GM18498 (cell line): ENCODE measurements at regions not wholly inside any gene's neighbourhood (a gene's known extent, or its start where the extent isn't known, plus 50 kb on each side); places are given as distances from the start of the nearest gene placed in this dataset.
"Not testable (repeated sequence)": the region's sequence is repeated elsewhere in the genome, so short reads cannot be mapped to it uniquely, and the experiment has no call there.

Source experiments
- ATAC-seq: cut with Tn5 transposase; IDR thresholded peaks from one replicate; pipeline ENCODE4 v1.9.1; 2021; ENCODE audit warnings: mild to moderate bottlenecking, moderate library complexity; ENCODE audit not compliant: unreplicated experiment

DNA sequence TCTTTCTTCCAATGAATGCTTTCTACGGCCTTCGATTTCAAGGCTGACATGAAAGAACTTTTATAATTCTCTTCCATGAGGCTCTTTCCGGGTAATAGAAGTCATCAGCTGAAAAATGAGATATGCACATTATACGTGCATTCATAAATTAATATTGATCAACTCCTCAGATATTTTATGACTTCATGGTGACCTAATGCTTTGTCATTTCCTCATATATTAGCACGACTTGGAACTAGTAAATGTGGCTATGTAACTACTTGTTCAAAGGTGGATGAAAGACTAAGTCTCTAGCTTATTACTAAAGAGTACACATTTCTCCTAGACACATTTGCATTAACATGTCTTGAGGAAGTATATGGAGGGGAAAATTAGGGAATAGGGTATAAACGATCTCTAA, 168.8 kb downstream of the HDGFL1 start:
- no peak for ATAC-seq

GRCh38 chr6:22747571-22747970, 178.2 kb downstream of the HDGFL1 start:
- ATAC-seq, result no peak

DNA sequence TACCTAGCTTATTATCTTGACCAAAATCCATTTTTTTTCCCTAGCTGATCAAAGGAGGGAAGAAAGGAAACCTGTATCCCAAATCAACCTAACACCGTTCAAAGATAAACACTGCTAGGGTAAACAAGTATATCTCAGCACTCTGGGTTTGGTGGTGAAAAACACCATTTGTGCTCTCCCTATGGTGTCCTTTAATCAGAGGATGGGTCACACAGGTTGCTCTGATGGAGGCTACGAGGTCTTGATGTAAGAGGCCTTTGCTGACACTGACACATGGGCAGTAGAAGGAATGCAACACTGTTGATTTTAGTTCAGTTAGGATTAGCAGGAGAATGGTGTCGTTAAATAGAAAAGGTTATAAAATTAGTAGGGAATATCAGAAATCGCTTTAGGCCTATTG, 179.3 kb downstream of the HDGFL1 start:
- no peak for ATAC-seq

GRCh38 chr6:22749696-22750095, 180.3 kb downstream of the HDGFL1 start:
- ATAC-seq, result no peak

GRCh38 chr6:22751223-22751622, 181.9 kb downstream of the HDGFL1 start:
- ATAC-seq, result no peak

GRCh38 chr6:22752522-22752921, 183.2 kb downstream of the HDGFL1 start:
- ATAC-seq, result no peak

GRCh38 chr6:22754061-22754460, 184.7 kb downstream of the HDGFL1 start:
- ATAC-seq, result no peak

GRCh38 chr6:22755605-22756004, 186.2 kb downstream of the HDGFL1 start:
- ATAC-seq, result no peak

DNA sequence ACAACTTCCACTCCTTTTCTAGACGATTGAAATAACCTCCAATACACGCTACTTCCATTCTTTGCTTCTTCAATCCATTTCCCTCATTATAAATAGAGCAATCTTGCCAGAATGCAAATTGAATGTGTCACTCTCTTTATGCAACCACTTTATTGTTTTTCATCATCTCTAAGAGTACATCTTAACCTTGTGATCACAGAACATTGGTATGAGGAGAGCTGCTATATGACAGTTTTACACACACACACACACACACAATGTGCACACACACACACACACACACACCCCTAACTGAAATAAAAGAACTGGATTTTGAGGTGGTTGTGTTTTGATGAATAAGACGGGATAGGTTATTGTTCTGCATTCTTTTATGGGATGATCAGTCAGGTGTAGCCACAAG, 187.0 kb downstream of the HDGFL1 start:
- no peak for ATAC-seq

- ATAC-seq, result no peak
Measured at GRCh38 chr6:22764496-22764895, 195.1 kb downstream of the HDGFL1 start.

DNA sequence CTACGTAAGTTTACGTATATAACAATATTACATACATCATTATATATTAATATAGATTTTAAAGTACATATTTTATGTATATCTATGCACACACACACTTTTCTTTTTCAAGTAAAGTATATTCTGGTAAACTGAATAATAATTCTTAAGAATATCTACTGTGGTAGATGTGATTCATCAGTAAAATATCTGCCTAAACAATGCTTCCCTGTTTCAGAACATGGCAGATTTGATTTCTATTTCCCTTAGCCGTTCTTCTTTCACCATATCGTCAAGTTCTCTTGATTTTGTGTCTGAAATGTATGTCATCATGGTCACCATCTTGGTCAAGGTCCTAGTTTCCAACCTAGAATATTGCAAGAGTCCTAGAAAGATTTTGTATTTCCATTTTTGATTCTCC, 195.6 kb downstream of the HDGFL1 start:
- no peak for ATAC-seq

GRCh38 chr6:22766979-22767378, 197.6 kb downstream of the HDGFL1 start:
- ATAC-seq, result no peak

DNA sequence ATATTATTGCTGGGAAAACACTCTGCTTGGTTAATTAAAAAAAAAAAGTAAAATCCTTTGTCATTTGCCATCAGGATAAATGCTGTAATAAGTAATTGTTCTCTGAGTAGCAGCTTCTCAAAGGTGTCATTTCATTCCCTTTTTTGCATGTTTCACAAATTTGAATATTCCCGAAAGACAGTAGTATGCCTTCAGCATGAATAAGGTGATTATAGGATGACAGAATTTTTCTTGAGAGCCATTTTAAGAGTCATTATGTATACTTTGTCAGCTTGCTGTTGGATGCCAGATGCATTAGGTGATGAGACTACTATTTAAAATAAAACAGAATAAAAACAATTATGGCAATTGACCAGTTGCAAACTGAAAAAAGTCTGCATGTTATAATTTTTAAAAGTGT, 200.7 kb downstream of the HDGFL1 start:
- no peak for ATAC-seq

- no peak for ATAC-seq
Measured at GRCh38 chr6:22774129-22774528, 204.8 kb downstream of the HDGFL1 start.

- ATAC-seq, result not testable (repeated sequence)
Measured at GRCh38 chr6:22778438-22778837, 209.1 kb downstream of the HDGFL1 start.

DNA sequence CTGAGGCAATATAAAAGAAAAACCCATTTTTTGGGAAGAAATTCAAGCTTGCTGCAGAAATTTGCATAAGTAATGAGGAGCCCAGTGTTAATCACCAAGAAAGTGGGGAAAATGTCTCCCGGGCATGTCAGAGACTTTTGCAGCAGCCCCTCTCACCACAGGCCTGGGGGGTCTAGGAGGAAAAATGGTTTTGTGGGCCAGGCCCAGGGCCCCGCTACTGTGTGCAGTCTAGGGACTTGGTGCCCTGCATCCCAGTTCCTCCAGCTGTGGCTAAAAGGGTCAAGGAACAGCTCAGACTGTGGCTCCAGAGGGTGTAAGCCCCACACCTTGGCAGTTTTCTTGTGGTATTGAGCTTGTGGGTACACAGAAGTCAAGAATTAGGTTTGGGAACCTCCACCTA, 209.7 kb downstream of the HDGFL1 start:
- no peak for ATAC-seq

DNA sequence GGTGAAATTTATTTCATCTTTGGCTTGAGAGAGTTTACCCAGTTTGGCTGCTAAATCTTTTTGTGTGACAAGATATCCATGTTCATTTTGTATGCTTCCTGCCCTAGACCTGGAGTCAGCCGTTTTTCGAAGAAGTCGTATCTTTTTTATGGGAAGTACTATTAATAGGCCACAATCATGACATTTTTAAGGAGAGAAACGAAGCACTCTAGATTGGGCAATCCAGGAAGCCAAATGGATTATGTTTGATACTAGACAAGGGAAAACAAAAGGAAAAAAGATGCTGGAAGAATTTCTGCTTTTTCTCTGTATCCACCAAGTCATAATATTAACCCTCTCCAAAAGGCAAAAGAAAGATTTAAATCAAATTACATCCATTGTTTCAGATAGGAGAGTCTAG, 214.6 kb downstream of the HDGFL1 start:
- no peak for ATAC-seq

- ATAC-seq, result no peak
Measured at GRCh38 chr6:22784601-22785410, 215.4 kb downstream of the HDGFL1 start.

GRCh38 chr6:22788038-22788437, 218.7 kb downstream of the HDGFL1 start:
- ATAC-seq, result no peak

GRCh38 chr6:22789315-22789714, 219.9 kb downstream of the HDGFL1 start:
- no peak for ATAC-seq

DNA sequence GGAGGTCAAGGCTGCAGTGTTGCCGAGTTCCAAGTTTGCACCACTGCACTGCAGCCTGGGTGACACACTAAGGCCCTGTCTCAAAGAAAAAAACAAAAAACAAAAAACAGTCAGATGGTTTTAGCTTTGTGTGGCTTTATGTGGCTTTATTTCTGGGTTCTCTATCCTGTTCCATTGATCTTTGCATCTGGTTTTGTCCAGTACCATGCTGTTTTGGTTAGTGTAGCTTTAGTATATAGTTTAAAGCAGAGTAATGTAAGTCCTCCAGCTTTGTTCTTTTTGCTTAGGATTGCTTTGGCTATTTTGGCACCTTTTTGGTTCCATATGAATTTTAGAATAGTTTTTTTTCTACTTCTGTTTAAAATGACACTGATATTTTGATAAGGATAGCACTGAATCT, 225.5 kb downstream of the HDGFL1 start:
- no peak for ATAC-seq

- no peak for ATAC-seq
Measured at GRCh38 chr6:22800451-22800850, 231.1 kb downstream of the HDGFL1 start.

DNA sequence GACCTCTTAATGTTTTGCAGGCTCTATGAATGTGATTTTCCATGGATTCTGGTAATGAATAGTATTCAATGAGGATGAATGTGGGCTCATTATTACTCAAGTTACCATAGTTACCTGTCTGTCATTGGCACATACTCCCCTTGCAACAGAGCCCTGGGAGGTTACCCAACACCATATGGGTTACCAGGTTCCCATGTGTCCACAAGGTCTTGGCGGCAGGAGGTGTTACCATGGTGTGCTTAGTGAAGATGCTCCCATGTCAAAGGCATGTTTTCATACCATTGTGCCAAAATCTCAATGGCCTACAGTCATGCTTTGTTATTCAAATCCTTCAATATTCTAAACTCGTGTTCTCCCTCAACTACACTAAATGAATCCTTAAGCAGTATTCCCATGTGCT, 232.5 kb downstream of the HDGFL1 start:
- no peak for ATAC-seq
